B cell (primary cell): ENCODE measurements at regions not wholly inside any gene's neighbourhood (a gene's known extent, or its start where the extent isn't known, plus 50 kb on each side); places are given as distances from the start of the nearest gene placed in this dataset.
"Not testable (repeated sequence)": the region's sequence is repeated elsewhere in the genome, so short reads cannot be mapped to it uniquely, and the experiment has no call there.

Experiments used
- ATAC-seq: fragments of 200-7000 bp; cut with Tn5 transposase; one replicate; pipeline ENCODE4 v1.10.0; 2021; ENCODE audit warnings: low read depth, mild to moderate bottlenecking, moderate number of reproducible peaks, moderate library complexity
- CTCF ChIA-PET: fragments of 350-600 bp; sonication (Branson Sonifier 250); formaldehyde crosslinking; loops from one replicate; lab custom pipeline; 2021; ENCODE audit warnings: antibody characterized with exemption, inconsistent platforms; lab: Charles Lee
- POLR2A ChIA-PET: fragments of 350-600 bp; sonication (Branson Sonifier 250); formaldehyde crosslinking; loops from one replicate; lab custom pipeline; 2021; ENCODE audit warnings: antibody characterized with exemption; lab: Charles Lee
- DNase-seq: peaks from one replicate; pipeline ENCODE4 v3.0.0; 2013
- H2AFZ ChIP-seq: 2 replicates; pipeline ENCODE4 v1.6.1; 2012; ENCODE audit warnings: mild to moderate bottlenecking, low read depth, low read length; ENCODE audit not compliant: insufficient read depth, poor library complexity, severe bottlenecking
- H3K27ac ChIP-seq, 2 donors: 1 replicate in 1 of 2; 2 replicates in 1 of 2; pipeline ENCODE4 v1.5.1; 2012 to 2013; ENCODE audit warnings: low read length in 2 of 2, mild to moderate bottlenecking in 2 of 2, moderate library complexity in 1 of 2
- H3K27me3 ChIP-seq, 4 experiments: fragments of 200-600 bp in 1 of 4; sonication (generic) in 1 of 4; replicated peaks in 1 of 4; 1 replicate in 2 of 4; 2 replicates in 2 of 4; pipeline versions ENCODE4 v1.6.1 to v1.7.0; 2013 to 2016; ENCODE audit warnings: low read length in 3 of 4, mild to moderate bottlenecking in 2 of 4, mixed read lengths in 1 of 4, moderate library complexity in 1 of 4; ENCODE audit not compliant: insufficient read depth in 4 of 4, control insufficient read depth in 3 of 4; ENCODE audit errors: control extremely low read depth in 1 of 4
- H3K36me3 ChIP-seq, 2 experiments: replicated peaks in 1 of 2; 1 replicate in 1 of 2; 2 replicates in 1 of 2; pipeline versions ENCODE4 v1.6.1 to v1.7.1; 2013; ENCODE audit warnings: low read length in 1 of 2; ENCODE audit not compliant: insufficient read depth in 2 of 2, control insufficient read depth in 1 of 2; ENCODE audit errors: control extremely low read depth in 1 of 2, extremely low read depth in 1 of 2
- H3K4me1 ChIP-seq, 2 donors: fragments of 200-600 bp in 1 of 2; sonication (generic) in 1 of 2; 1 replicate in 1 of 2; 2 replicates in 1 of 2; pipeline versions ENCODE4 v1.5.1 to v1.6.1; 2013 to 2017; ENCODE audit warnings: low read length in 2 of 2; ENCODE audit not compliant: control insufficient read depth in 2 of 2, insufficient read depth in 2 of 2
- H3K4me2 ChIP-seq: replicated peaks from 2 replicates; pipeline ENCODE3; 2012; ENCODE audit warnings: mild to moderate bottlenecking, low read depth, low read length; ENCODE audit not compliant: poor library complexity, severe bottlenecking
- H3K4me3 ChIP-seq, 5 experiments: fragments of 200-600 bp in 1 of 5; sonication (generic) in 1 of 5; 1 replicate in 3 of 5; 2 replicates in 2 of 5; pipeline versions ENCODE4 v1.5.1 to v1.7.0; 2011 to 2016; ENCODE audit warnings: low read length in 4 of 5, mild to moderate bottlenecking in 4 of 5, low read depth in 2 of 5, control low read depth in 1 of 5, moderate library complexity in 1 of 5; ENCODE audit not compliant: insufficient read depth in 1 of 5; ENCODE audit errors: control extremely low read depth in 1 of 5, extremely low read depth in 1 of 5
- H3K79me2 ChIP-seq: fragments of 200-600 bp; sonication (generic); one replicate; pipeline ENCODE4 v1.6.0; 2016; ENCODE audit warnings: low read length; ENCODE audit not compliant: control insufficient read depth, insufficient read depth
- H3K9ac ChIP-seq: fragments of 200-600 bp; sonication (generic); 2 replicates; pipeline ENCODE4 v1.6.1; 2017; ENCODE audit warnings: mild to moderate bottlenecking, low read length, moderate library complexity
- H3K9me3 ChIP-seq, 3 donors: one replicate each; pipeline versions ENCODE4 v1.6.1 to v1.7.1; 2013; ENCODE audit warnings: low read length in 2 of 3; ENCODE audit not compliant: control insufficient read depth in 2 of 3, insufficient read depth in 1 of 3; ENCODE audit errors: control extremely low read depth in 1 of 3
- H4K20me1 ChIP-seq: 2 replicates; pipeline ENCODE4 v1.6.0; 2012; ENCODE audit warnings: mild to moderate bottlenecking, low read length; ENCODE audit not compliant: insufficient read depth, control insufficient read depth, poor library complexity, severe bottlenecking
- H3K27ac Mint-ChIP-seq: one replicate; pipeline ENCODE4 v1.8.0; 2021; ENCODE audit warnings: mixed read lengths
- H3K27me3 Mint-ChIP-seq: one replicate; pipeline ENCODE4 v1.8.0; 2021; ENCODE audit warnings: mixed read lengths
- H3K4me1 Mint-ChIP-seq: one replicate; pipeline ENCODE4 v1.8.0; 2021; ENCODE audit warnings: mixed read lengths
- H3K4me3 Mint-ChIP-seq: one replicate; pipeline ENCODE4 v1.8.0; 2021; ENCODE audit warnings: mixed read lengths
- H3K9me3 Mint-ChIP-seq: one replicate; pipeline ENCODE4 v1.8.0; 2022; ENCODE audit warnings: mixed read lengths; ENCODE audit not compliant: insufficient read depth
- WGBS: methylation state at CpG from one replicate; pipeline ENCODE4 v1.1.5; 2013; ENCODE audit warnings: missing lambda C conversion rate; ENCODE audit not compliant: insufficient coverage; 5-methylcytosine and 5-hydroxymethylcytosine counted together
- intact Hi-C: fragments of 100-400 bp; cut with micrococcal nuclease; formaldehyde crosslinking; loops from one replicate; pipeline ENCODE4 v1.10.0; 2022

GRCh38 chr1:143905214-143906179 lies 66.3 kb downstream of the FAM72C start:
- Mint-ChIP-seq H3K27ac (peak overlapping the region; percentile 81), H3K4me3 (peak overlapping the region; percentile 83)
- ATAC-seq (peak; percentile 46), DNase-seq (peak; percentile 64)
- POLR2A ChIA-PET, H3K27ac ChIP-seq, H3K4me2 ChIP-seq, CTCF ChIA-PET, H3K27me3 Mint-ChIP-seq, H4K20me1 ChIP-seq, H3K9me3 Mint-ChIP-seq, H3K79me2 ChIP-seq, intact Hi-C loops, H3K4me1 Mint-ChIP-seq, H3K4me1 ChIP-seq, H3K27me3 ChIP-seq, H3K36me3 ChIP-seq, H3K9me3 ChIP-seq: not testable (repeated sequence)
- Histone ChIP-seq H3K4me3 (peak overlapping the region in 4 of 5 experiments; percentile 28 to 59 (median 49)), H2AFZ (peak overlapping the region; percentile 49), H3K9ac (peak overlapping the region; percentile 58)
- WGBS, result 2% methylated on average over 22 of the region's 62 CpGs

- peak overlapping the region; percentile 39 for H3K4me3 Mint-ChIP-seq
- H3K27me3 ChIP-seq, H4K20me1 ChIP-seq, H3K9ac ChIP-seq, H3K9me3 Mint-ChIP-seq, H3K4me1 Mint-ChIP-seq, H3K27ac Mint-ChIP-seq, H3K36me3 ChIP-seq, H3K27me3 Mint-ChIP-seq, H3K4me1 ChIP-seq, H3K9me3 ChIP-seq, H3K4me2 ChIP-seq, CTCF ChIA-PET, POLR2A ChIA-PET, intact Hi-C loops, H3K4me3 ChIP-seq, H2AFZ ChIP-seq, DNase-seq, H3K27ac ChIP-seq, H3K79me2 ChIP-seq: not testable (repeated sequence)
- ATAC-seq, result peak; percentile 74
- WGBS, result no CpG with 5 or more reads among the region's 12 CpGs
These were observed 67.2 kb downstream of the FAM72C start for GRCh38 chr1:143904622-143904979.

GRCh38 chr1:143903899-143904621 lies 67.7 kb downstream of the FAM72C start:
- H3K27me3 ChIP-seq, H3K36me3 ChIP-seq, H3K4me2 ChIP-seq, H3K4me3 ChIP-seq, H3K9me3 ChIP-seq, intact Hi-C loops, H3K9ac ChIP-seq, H3K4me1 ChIP-seq, H3K27ac Mint-ChIP-seq, H3K4me1 Mint-ChIP-seq, H3K27ac ChIP-seq, POLR2A ChIA-PET, H3K27me3 Mint-ChIP-seq, H3K79me2 ChIP-seq, CTCF ChIA-PET, H2AFZ ChIP-seq, ATAC-seq, H3K9me3 Mint-ChIP-seq, H4K20me1 ChIP-seq: not testable (repeated sequence)
- peak overlapping the region; percentile 39 for H3K4me3 Mint-ChIP-seq
- 86% methylated on average over 24 of the region's 48 CpGs for WGBS
- peak; percentile 22 for DNase-seq

GRCh38 chr1:143896377-143896776 lies 75.4 kb downstream of the FAM72C start:
- H3K36me3 ChIP-seq, H3K27ac Mint-ChIP-seq, H3K4me1 Mint-ChIP-seq, H3K4me3 Mint-ChIP-seq, DNase-seq, H3K9me3 ChIP-seq, intact Hi-C loops, H3K27me3 ChIP-seq, H3K4me1 ChIP-seq, H3K4me2 ChIP-seq, H3K79me2 ChIP-seq, H3K9ac ChIP-seq, ATAC-seq, H3K27me3 Mint-ChIP-seq, CTCF ChIA-PET, POLR2A ChIA-PET, H3K9me3 Mint-ChIP-seq, H3K27ac ChIP-seq, H4K20me1 ChIP-seq, H3K4me3 ChIP-seq, H2AFZ ChIP-seq: not testable (repeated sequence)
- WGBS, result no CpG with 5 or more reads among the region's 1 CpG
